ENCODE measurements at regions not wholly inside any gene's neighbourhood (a gene's known extent, or its start where the extent isn't known, plus 50 kb on each side); places are given as distances from the start of the nearest gene placed in this dataset.
A peak's percentile ranks its signal among the peaks of the same experiment; 100 is the strongest.
"Not testable (repeated sequence)": the region's sequence is repeated elsewhere in the genome, so short reads cannot be mapped to it uniquely, and the experiment has no call there.

- in situ Hi-C loops (cut with MboI; ENCODE audit: low pct_unique_long_range_greater_than_20kb, low sequenced_read_pairs), result no loop called here
- no peak for DNase-seq
Observed at GRCh38 chr1:185453496-185454192, 136.6 kb upstream of the IVNS1ABP start.

GRCh38 chr1:185450917-185451316 lies 133.9 kb upstream of the IVNS1ABP start:
- no peak for DNase-seq
- in situ Hi-C loops (cut with MboI; ENCODE audit: low pct_unique_long_range_greater_than_20kb, low sequenced_read_pairs), result no loop called here

- in situ Hi-C loops (cut with MboI; ENCODE audit: low pct_unique_long_range_greater_than_20kb, low sequenced_read_pairs), result no loop called here
- DNase-seq, result no peak
Observed at GRCh38 chr1:185450060-185450788, 133.2 kb upstream of the IVNS1ABP start.

- in situ Hi-C loops (cut with MboI; ENCODE audit: low pct_unique_long_range_greater_than_20kb, low sequenced_read_pairs), result no loop called here
- no peak for DNase-seq
Observed at GRCh38 chr1:185449378-185450059, 132.5 kb upstream of the IVNS1ABP start.

GRCh38 chr1:185448591-185449186 lies 131.6 kb upstream of the IVNS1ABP start:
- no peak for DNase-seq
- in situ Hi-C loops (cut with MboI; ENCODE audit: low pct_unique_long_range_greater_than_20kb, low sequenced_read_pairs), result no loop called here

- DNase-seq, result no peak
- in situ Hi-C loops (cut with MboI; ENCODE audit: low pct_unique_long_range_greater_than_20kb, low sequenced_read_pairs), result no loop called here
Observed at GRCh38 chr1:185446131-185446530, 129.1 kb upstream of the IVNS1ABP start.

- in situ Hi-C loops (cut with MboI; ENCODE audit: low pct_unique_long_range_greater_than_20kb, low sequenced_read_pairs), result no loop called here
- no peak for DNase-seq
Observed at GRCh38 chr1:185445594-185445993, 128.6 kb upstream of the IVNS1ABP start.

- no peak for DNase-seq
- in situ Hi-C loops (cut with MboI; ENCODE audit: low pct_unique_long_range_greater_than_20kb, low sequenced_read_pairs), result no loop called here
Observed at GRCh38 chr1:185444676-185445075, 127.6 kb upstream of the IVNS1ABP start.

- DNase-seq, result no peak
- in situ Hi-C loops (cut with MboI; ENCODE audit: low pct_unique_long_range_greater_than_20kb, low sequenced_read_pairs), result no loop called here
Observed at GRCh38 chr1:185442050-185442449, 125.0 kb upstream of the IVNS1ABP start.

- in situ Hi-C loops (cut with MboI; ENCODE audit: low pct_unique_long_range_greater_than_20kb, low sequenced_read_pairs), result no loop called here
- no peak for DNase-seq
Observed at GRCh38 chr1:185441605-185442004, 124.6 kb upstream of the IVNS1ABP start.

GRCh38 chr1:185440877-185441276 lies 123.8 kb upstream of the IVNS1ABP start:
- no peak for DNase-seq
- in situ Hi-C loops (cut with MboI; ENCODE audit: low pct_unique_long_range_greater_than_20kb, low sequenced_read_pairs), result no loop called here

- peak; percentile 18 for DNase-seq
- in situ Hi-C loops (cut with MboI; ENCODE audit: low pct_unique_long_range_greater_than_20kb, low sequenced_read_pairs), result no loop called here
Observed at GRCh38 chr1:185439727-185440415, 122.8 kb upstream of the IVNS1ABP start.

- DNase-seq, result peak; percentile 40
- in situ Hi-C loops (cut with MboI; ENCODE audit: low pct_unique_long_range_greater_than_20kb, low sequenced_read_pairs), result no loop called here
Observed at GRCh38 chr1:185438936-185439335, 121.9 kb upstream of the IVNS1ABP start.

- in situ Hi-C loops (cut with MboI; ENCODE audit: low pct_unique_long_range_greater_than_20kb, low sequenced_read_pairs), result no loop called here
- DNase-seq, result no peak
Observed at GRCh38 chr1:185435696-185436379, 118.8 kb upstream of the IVNS1ABP start.

GRCh38 chr1:185434721-185435120 lies 117.7 kb upstream of the IVNS1ABP start:
- in situ Hi-C loops (cut with MboI; ENCODE audit: low pct_unique_long_range_greater_than_20kb, low sequenced_read_pairs), result no loop called here

GRCh38 chr1:185433667-185434066 lies 116.6 kb upstream of the IVNS1ABP start:
- in situ Hi-C loops (cut with MboI; ENCODE audit: low pct_unique_long_range_greater_than_20kb, low sequenced_read_pairs), result no loop called here
- DNase-seq, result no peak

More at GRCh38 chr1:185434721-185435120, 117.7 kb upstream of the IVNS1ABP start:
- DNase-seq, result no peak

GRCh38 chr1:185432948-185433347 lies 115.9 kb upstream of the IVNS1ABP start:
- no peak for DNase-seq

GRCh38 chr1:185431612-185432011 lies 114.6 kb upstream of the IVNS1ABP start:
- in situ Hi-C loops (cut with MboI; ENCODE audit: low pct_unique_long_range_greater_than_20kb, low sequenced_read_pairs), result no loop called here
- no peak for DNase-seq

More at GRCh38 chr1:185432948-185433347, 115.9 kb upstream of the IVNS1ABP start:
- in situ Hi-C loops (cut with MboI; ENCODE audit: low pct_unique_long_range_greater_than_20kb, low sequenced_read_pairs), result no loop called here

- in situ Hi-C loops (cut with MboI; ENCODE audit: low pct_unique_long_range_greater_than_20kb, low sequenced_read_pairs); DNase-seq: not testable (repeated sequence)
Observed at GRCh38 chr1:185429668-185430067, 112.6 kb upstream of the IVNS1ABP start.

Data from KBM-7 (cell line).